ENCODE measurements at regions not wholly inside any gene's neighbourhood (a gene's known extent, or its start where the extent isn't known, plus 50 kb on each side); places are given as distances from the start of the nearest gene placed in this dataset.

DNA sequence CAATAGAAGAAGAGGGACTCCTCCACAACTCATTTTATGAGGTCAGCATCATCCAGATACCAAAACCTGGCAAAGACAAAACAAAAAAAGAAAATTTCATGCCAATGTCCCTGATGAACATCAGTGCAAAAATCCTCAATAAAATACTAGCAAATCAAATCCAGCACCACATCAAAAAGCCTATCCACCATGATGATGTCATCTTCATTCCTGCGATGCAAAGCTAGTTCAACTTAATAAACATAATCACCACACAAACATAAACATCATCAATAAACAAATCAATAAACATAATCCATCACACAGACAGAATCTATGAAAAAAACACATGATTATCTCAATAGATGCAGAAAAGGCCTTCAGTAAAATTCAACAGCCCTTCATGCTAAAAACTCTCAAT is 342.1 kb downstream of the RSL24D1 start:
- Histone ChIP-seq H3K27ac (ENCODE audit: insufficient read depth, low read length) (no peak overlapping the region), H3K27me3 (ENCODE audit: control insufficient read depth, insufficient read depth, low read length) (no peaks in the 10 kb centered on the region), H3K9me3 (ENCODE audit: control insufficient read depth, insufficient read depth, low read depth, low read length) (no peaks in the 10 kb centered on the region), H3K79me2 (ENCODE audit: control insufficient read depth, insufficient read depth, low read length) (no peaks in the 10 kb centered on the region), H3K9ac (ENCODE audit: insufficient read depth, low read length) (no peak overlapping the region), H3K4me2 (ENCODE audit: extremely low read depth, insufficient read depth, low read length) (no peak overlapping the region), H2AFZ (ENCODE audit: low read length) (no peak overlapping the region), H3K4me3 (replicated peaks in 1 of 4; ENCODE audit: control extremely low read depth in 1 of 4, insufficient read depth in 1 of 4, low read depth in 3 of 4, low read length in 4 of 4) (no peak overlapping the region), H4K20me1 (ENCODE audit: control insufficient read depth, extremely low read depth, insufficient read depth, low read length) (no peaks in the 10 kb centered on the region), H3K36me3 (ENCODE audit: control insufficient read depth, insufficient read depth, low read length) (no peaks in the 10 kb centered on the region), H3K4me1 (ENCODE audit: control insufficient read depth, extremely low read depth, insufficient read depth, low read length) (no peaks in the 10 kb centered on the region)
- DNase-seq (ENCODE audit: low read depth in 2 of 2) = no peak
- TF ChIP-seq, protein P1, sequence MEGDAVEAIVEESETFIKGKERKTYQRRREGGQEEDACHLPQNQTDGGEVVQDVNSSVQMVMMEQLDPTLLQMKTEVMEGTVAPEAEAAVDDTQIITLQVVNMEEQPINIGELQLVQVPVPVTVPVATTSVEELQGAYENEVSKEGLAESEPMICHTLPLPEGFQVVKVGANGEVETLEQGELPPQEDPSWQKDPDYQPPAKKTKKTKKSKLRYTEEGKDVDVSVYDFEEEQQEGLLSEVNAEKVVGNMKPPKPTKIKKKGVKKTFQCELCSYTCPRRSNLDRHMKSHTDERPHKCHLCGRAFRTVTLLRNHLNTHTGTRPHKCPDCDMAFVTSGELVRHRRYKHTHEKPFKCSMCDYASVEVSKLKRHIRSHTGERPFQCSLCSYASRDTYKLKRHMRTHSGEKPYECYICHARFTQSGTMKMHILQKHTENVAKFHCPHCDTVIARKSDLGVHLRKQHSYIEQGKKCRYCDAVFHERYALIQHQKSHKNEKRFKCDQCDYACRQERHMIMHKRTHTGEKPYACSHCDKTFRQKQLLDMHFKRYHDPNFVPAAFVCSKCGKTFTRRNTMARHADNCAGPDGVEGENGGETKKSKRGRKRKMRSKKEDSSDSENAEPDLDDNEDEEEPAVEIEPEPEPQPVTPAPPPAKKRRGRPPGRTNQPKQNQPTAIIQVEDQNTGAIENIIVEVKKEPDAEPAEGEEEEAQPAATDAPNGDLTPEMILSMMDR (conservative IDR thresholded peaks at IDR 0.05 in 1 of 2, IDR thresholded peaks at IDR 0.05 in 1 of 2; ENCODE audit: low read depth in 1 of 2, low read length in 2 of 2) = no peak
- no peak for TF ChIP-seq EZH2 (IDR thresholded peaks at IDR 0.05; ENCODE audit: low read length, missing control alignments)

DNA sequence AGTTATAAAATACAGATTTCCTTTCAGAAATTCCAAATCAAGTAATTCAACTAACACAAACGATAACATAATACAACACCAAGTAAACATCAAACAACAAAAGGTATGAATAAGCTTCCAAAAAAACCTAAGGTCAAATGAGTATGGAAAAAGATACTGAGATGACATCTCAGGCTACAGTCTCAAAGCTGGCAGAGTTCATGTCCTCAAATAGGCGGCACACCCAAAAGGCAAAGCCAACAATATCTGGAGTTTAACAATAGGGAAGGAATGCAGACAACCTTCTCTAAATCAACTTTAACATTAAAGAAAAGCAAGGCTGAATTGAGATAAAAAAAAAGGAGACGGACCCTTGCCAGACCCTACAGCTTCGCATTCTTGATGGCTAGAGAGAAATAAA is 346.6 kb downstream of the RSL24D1 start:
- Histone ChIP-seq H3K4me2 (ENCODE audit: extremely low read depth, insufficient read depth, low read length) (no peak overlapping the region), H3K27me3 (ENCODE audit: control insufficient read depth, insufficient read depth, low read length) (no peaks in the 10 kb centered on the region), H3K36me3 (ENCODE audit: control insufficient read depth, insufficient read depth, low read length) (no peaks in the 10 kb centered on the region), H4K20me1 (ENCODE audit: control insufficient read depth, extremely low read depth, insufficient read depth, low read length) (no peaks in the 10 kb centered on the region), H2AFZ (ENCODE audit: low read length) (no peak overlapping the region), H3K4me3 (replicated peaks in 1 of 4; ENCODE audit: control extremely low read depth in 1 of 4, insufficient read depth in 1 of 4, low read depth in 3 of 4, low read length in 4 of 4) (no peak overlapping the region), H3K27ac (ENCODE audit: insufficient read depth, low read length) (no peak overlapping the region), H3K79me2 (ENCODE audit: control insufficient read depth, insufficient read depth, low read length) (no peaks in the 10 kb centered on the region), H3K4me1 (ENCODE audit: control insufficient read depth, extremely low read depth, insufficient read depth, low read length) (no peaks in the 10 kb centered on the region), H3K9ac (ENCODE audit: insufficient read depth, low read length) (no peak overlapping the region), H3K9me3 (ENCODE audit: control insufficient read depth, insufficient read depth, low read depth, low read length) (no peaks in the 10 kb centered on the region)
- no peak for DNase-seq (ENCODE audit: low read depth in 2 of 2)
- no peak for TF ChIP-seq EZH2 (IDR thresholded peaks at IDR 0.05; ENCODE audit: low read length, missing control alignments)
- TF ChIP-seq, protein P1 (conservative IDR thresholded peaks at IDR 0.05 in 1 of 2, IDR thresholded peaks at IDR 0.05 in 1 of 2; ENCODE audit: low read depth in 1 of 2, low read length in 2 of 2) = no peak

DNA sequence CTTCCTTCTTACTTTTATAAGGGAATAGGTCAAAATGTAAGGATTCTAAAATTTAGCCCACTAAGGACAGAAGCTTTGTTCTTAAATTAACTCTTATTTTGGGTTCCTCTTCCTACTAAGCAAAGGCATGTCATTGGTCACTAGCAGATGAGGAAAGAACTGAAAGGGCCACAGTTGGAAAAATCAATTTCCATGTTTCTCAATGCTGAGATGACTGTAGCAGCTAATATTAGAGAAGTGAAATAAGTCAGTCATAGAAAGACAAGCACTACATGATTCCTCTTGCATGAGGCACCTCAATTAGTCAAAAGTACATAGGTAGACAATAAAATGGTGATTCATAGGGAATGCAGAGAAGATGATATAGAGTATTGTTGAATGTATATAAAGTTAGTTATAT is 353.7 kb downstream of the RSL24D1 start:
- Histone ChIP-seq H3K4me1 (ENCODE audit: control insufficient read depth, extremely low read depth, insufficient read depth, low read length) (no peaks in the 10 kb centered on the region), H3K4me2 (ENCODE audit: extremely low read depth, insufficient read depth, low read length) (no peak overlapping the region), H3K36me3 (ENCODE audit: control insufficient read depth, insufficient read depth, low read length) (no peaks in the 10 kb centered on the region), H4K20me1 (ENCODE audit: control insufficient read depth, extremely low read depth, insufficient read depth, low read length) (no peaks in the 10 kb centered on the region), H3K9ac (ENCODE audit: insufficient read depth, low read length) (no peak overlapping the region), H3K9me3 (ENCODE audit: control insufficient read depth, insufficient read depth, low read depth, low read length) (no peaks in the 10 kb centered on the region), H2AFZ (ENCODE audit: low read length) (no peak overlapping the region), H3K27me3 (ENCODE audit: control insufficient read depth, insufficient read depth, low read length) (no peaks in the 10 kb centered on the region), H3K27ac (ENCODE audit: insufficient read depth, low read length) (no peak overlapping the region), H3K4me3 (replicated peaks in 1 of 4; ENCODE audit: control extremely low read depth in 1 of 4, insufficient read depth in 1 of 4, low read depth in 3 of 4, low read length in 4 of 4) (no peak overlapping the region), H3K79me2 (ENCODE audit: control insufficient read depth, insufficient read depth, low read length) (no peaks in the 10 kb centered on the region)
- DNase-seq (ENCODE audit: low read depth in 2 of 2) = no peak
- no peak for TF ChIP-seq EZH2 (IDR thresholded peaks at IDR 0.05; ENCODE audit: low read length, missing control alignments)
- TF ChIP-seq, protein P1 (conservative IDR thresholded peaks at IDR 0.05 in 1 of 2, IDR thresholded peaks at IDR 0.05 in 1 of 2; ENCODE audit: low read depth in 1 of 2, low read length in 2 of 2) = no peak

All from fibroblast of lung (primary cell).